TTC549 (cell line): ENCODE measurements at regions not wholly inside any gene's neighbourhood (a gene's known extent, or its start where the extent isn't known, plus 50 kb on each side); places are given as distances from the start of the nearest gene placed in this dataset.
"Not testable (repeated sequence)": the region's sequence is repeated elsewhere in the genome, so short reads cannot be mapped to it uniquely, and the experiment has no call there.

Experiments
- FAIRE-seq: peaks from 2 replicates; lab custom pipeline; 2012; peaks lifted over from hg19 to GRCh38; lab: Jason Lieb, UNC

- FAIRE-seq: no peak
Measured at GRCh38 chr5:99308131-99308530, 379.3 kb upstream of the CHD1 start.

DNA sequence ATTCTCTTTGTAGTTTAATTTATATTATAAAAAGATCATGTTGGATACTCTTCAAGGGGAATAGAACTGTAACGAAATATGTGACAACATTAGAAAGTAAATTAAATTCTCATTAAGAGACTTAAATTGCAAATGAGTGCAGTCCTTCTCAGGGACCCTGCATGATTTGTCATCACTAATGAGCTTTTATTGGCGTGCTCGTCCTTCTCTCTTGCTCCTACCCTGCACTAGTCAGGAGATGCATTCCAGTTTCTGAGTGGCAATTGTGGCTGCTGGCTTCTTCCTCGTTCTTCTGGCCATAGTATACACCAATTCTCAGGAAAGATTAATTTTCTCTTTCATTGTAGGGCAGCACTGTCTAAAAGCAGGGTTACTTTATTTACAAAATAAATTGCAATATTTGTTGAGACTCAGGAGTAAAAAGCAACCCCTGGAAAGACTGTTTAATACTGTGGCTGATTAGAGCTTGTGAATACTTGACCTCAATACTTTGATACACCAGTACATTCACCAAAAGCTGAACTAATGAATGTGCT, 376.3 kb upstream of the CHD1 start:
- no peak for FAIRE-seq

- FAIRE-seq: no peak
Measured at GRCh38 chr5:99285606-99286005, 356.8 kb upstream of the CHD1 start.

- FAIRE-seq: no peak
Measured at GRCh38 chr5:99275128-99275527, 346.3 kb upstream of the CHD1 start.

- no peak for FAIRE-seq
Measured at GRCh38 chr5:99272576-99272975, 343.8 kb upstream of the CHD1 start.

- FAIRE-seq: no peak
Measured at GRCh38 chr5:99258819-99259218, 330.0 kb upstream of the CHD1 start.

DNA sequence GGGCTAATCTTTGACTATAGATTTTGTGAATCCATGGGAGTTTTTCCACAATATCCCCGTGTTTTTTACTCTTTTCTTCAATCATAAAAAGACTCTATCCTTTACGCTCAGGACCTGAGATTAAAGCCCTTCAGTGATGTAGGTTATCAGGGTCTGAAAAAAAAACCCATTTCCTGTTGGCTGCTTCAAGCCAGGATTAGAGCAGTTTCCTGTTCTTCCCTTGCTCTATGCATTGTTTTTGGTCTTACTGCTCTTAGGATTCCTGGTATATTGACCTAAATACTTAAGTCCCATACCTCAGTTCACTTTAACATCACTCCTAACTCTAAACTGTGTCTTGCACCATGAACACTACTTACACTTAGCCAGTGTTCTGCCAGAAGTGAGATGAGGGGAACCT, 319.3 kb upstream of the CHD1 start:
- FAIRE-seq: no peak

- no peak for FAIRE-seq
Measured at GRCh38 chr5:99247346-99247745, 318.5 kb upstream of the CHD1 start.

DNA sequence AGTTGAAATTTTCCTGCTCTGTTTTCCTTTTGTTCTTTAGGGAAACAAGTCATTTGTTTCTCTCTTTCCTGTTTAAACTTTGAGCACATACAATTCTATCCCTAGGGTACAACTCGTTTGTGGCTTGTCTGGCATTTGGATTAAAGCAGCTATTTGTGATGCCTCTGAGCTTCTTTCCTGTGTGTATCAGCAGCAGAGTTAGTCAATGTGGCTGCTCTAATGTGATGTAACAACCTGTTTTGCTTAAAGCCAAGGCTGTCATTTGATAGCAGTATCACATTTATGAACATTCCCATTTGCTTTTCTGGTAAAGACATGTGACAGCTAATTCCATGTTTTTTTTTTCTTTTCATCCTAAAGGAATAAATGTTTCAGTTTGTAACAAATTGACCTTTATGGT, 314.3 kb upstream of the CHD1 start:
- FAIRE-seq: no peak

GRCh38 chr5:99239826-99240360, 311.1 kb upstream of the CHD1 start:
- no peak for FAIRE-seq

GRCh38 chr5:99191206-99191745, 262.5 kb upstream of the CHD1 start:
- no peak for FAIRE-seq

- no peak for FAIRE-seq
Measured at GRCh38 chr5:99187611-99188010, 258.8 kb upstream of the CHD1 start.

DNA sequence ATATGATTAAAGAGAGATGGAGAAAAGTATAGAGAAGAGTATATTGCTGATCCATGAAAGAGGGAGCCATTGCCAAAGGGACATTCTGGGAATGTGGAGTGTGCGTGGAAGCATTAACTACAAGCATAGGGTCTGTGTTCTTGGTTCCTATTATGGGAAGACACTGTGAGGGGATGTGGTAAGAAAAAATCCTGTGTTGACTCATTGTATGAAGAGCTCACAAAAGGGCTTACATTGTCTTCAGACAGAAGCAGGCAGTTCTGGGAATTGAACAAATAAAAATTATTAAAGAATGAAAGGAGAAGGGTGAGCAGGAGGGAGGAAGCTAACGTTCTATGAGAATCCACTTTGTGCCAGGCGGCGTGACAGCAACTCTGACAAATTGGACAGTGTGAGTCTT, 250.4 kb upstream of the CHD1 start:
- FAIRE-seq: no peak

GRCh38 chr5:99177796-99178195, 249.0 kb upstream of the CHD1 start:
- FAIRE-seq: no peak

GRCh38 chr5:99176186-99176585, 247.4 kb upstream of the CHD1 start:
- no peak for FAIRE-seq

- FAIRE-seq: no peak
Measured at GRCh38 chr5:99169309-99169708, 240.5 kb upstream of the CHD1 start.

- FAIRE-seq: not testable (repeated sequence)
Measured at GRCh38 chr5:99161538-99161937, 232.7 kb upstream of the CHD1 start.

DNA sequence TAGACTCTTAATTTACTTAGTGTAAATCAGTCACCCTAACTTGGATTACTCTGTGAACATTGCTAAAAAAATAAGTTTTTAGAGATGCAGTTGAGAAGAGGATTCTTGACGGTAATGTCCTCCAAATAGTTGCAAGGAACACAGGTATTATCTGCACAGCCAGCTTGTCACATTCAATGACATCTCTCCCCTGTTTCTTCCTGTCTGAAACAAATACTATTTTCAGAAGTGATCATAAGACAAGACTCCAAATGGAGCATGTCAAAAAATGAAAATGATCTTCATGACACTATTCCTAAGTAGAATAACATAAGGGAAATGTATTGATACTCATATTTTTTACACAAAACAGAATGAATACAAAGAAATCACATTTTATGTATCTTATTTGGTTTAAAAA, 227.9 kb upstream of the CHD1 start:
- no peak for FAIRE-seq

GRCh38 chr5:99143283-99143795, 214.5 kb upstream of the CHD1 start:
- not testable (repeated sequence) for FAIRE-seq

- no peak for FAIRE-seq
Measured at GRCh38 chr5:99141534-99142128, 212.8 kb upstream of the CHD1 start.

GRCh38 chr5:99138911-99139310, 210.1 kb upstream of the CHD1 start:
- FAIRE-seq: no peak

- no peak for FAIRE-seq
Measured at GRCh38 chr5:99133921-99134320, 205.1 kb upstream of the CHD1 start.

DNA sequence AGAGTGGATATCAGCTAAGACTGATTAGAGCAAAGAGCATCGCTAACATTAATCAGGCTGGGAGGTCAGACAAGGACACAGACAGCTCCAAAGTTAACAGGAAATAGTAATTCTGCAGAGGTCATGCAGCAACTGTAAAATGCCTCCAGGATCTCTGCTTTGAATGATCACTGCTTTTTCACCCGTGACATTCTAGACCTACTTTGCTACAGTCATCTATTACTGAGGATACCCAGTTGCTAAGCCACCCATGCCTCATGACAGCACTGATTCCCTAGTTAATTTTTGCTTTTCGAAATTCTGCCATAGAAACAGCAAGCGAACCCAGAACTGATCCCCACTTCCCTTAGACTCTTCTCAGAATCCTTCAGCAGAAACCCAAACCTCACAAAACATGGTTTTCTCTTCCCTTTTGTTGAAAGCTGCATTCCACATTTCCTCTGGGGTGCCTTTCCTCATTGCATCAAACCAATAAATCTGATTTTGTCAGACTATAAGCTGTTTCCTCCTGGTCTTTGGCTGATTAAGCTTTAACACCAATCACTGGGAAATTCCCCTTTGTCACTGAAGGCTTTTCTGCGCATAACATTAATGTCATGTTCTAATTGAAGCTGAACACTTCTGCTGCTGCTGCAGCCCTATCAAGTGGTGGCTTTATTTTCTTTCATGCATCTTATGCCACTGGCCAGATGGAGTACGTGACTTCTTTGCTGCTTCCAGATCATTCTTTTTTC, 201.1 kb upstream of the CHD1 start:
- no peak for FAIRE-seq
